K562 (cell line): ENCODE measurements at regions not wholly inside any gene's neighbourhood (a gene's known extent, or its start where the extent isn't known, plus 50 kb on each side); places are given as distances from the start of the nearest gene placed in this dataset.

Experiments
- ELF4 ChIP-seq: fragments of 450-650 bp; formaldehyde crosslinking; IDR thresholded peaks from 2 replicates; pipeline ENCODE4 v1.4.0; 2022; ENCODE audit warnings: missing genetic modification characterization
- ETV6 ChIP-seq, 3 experiments: fragments of 150-350 bp in 1 of 3; sonication (generic) in 1 of 3; formaldehyde crosslinking in 1 of 3; IDR thresholded peaks; 2 replicates each; pipeline versions ENCODE4 v1.6.1 to v1.8.0; 2014 to 2022; ENCODE audit warnings: borderline replicate concordance in 2 of 3, low read depth in 2 of 3, antibody characterized with exemption in 1 of 3, low read length in 1 of 3, mild to moderate bottlenecking in 1 of 3, missing genetic modification reagents in 1 of 3
- KLF1 ChIP-seq: fragments of 450-650 bp; IDR thresholded peaks from 2 replicates; pipeline ENCODE4 v1.6.1; 2016; ENCODE audit warnings: missing genetic modification characterization, missing compliant biosample characterization
- MYC ChIP-seq, 2 experiments: fragments of 250-450 bp in 1 of 2; sonication (Bioruptor Pico) in 1 of 2; IDR thresholded peaks; 2 replicates each; pipeline versions ENCODE4 v1.5.1 to v1.6.1; 2012 to 2021; ENCODE audit warnings: low read depth in 2 of 2, borderline replicate concordance in 1 of 2, improper control_type of control experiment in 1 of 2, low read length in 1 of 2, mild to moderate bottlenecking in 1 of 2, moderate library complexity in 1 of 2
- NFXL1 ChIP-seq: fragments of 450-650 bp; formaldehyde crosslinking; IDR thresholded peaks from 2 replicates; pipeline ENCODE4 v1.4.0; 2021; ENCODE audit warnings: mild to moderate bottlenecking
- SMARCE1 ChIP-seq: fragments of 450-650 bp; IDR thresholded peaks from 2 replicates; pipeline ENCODE4 v1.7.1; 2016; ENCODE audit warnings: mild to moderate bottlenecking
- TAF1 ChIP-seq: IDR thresholded peaks from 2 replicates; pipeline ENCODE4 v1.6.1; 2011; ENCODE audit warnings: mild to moderate bottlenecking, low read length, moderate library complexity; ENCODE audit not compliant: insufficient read depth, control insufficient read depth, severe bottlenecking; ENCODE audit errors: extremely low read depth
- TF ChIP-seq, protein P1 (sequence below), 3 experiments: IDR thresholded peaks in 2 of 3; conservative IDR thresholded peaks in 1 of 3; 2 replicates each; pipeline ENCODE4 v1.5.1; 2011 to 2012; ENCODE audit warnings: low read length in 3 of 3, mild to moderate bottlenecking in 3 of 3, control low read depth in 2 of 3, improper control_type of control experiment in 1 of 3, inconsistent platforms in 1 of 3, low read depth in 1 of 3, mixed read lengths in 1 of 3, moderate library complexity in 1 of 3; ENCODE audit not compliant: insufficient read depth in 2 of 3
- TF ChIP-seq, protein P2 (sequence below): fragments of 450-650 bp; IDR thresholded peaks from 2 replicates; pipeline ENCODE4 v1.6.1; 2016; ENCODE audit warnings: missing biosample characterization, missing genetic modification characterization
- TF ChIP-seq, protein P3 (sequence below): fragments of 250-450 bp; sonication (Bioruptor Pico); IDR thresholded peaks from 2 replicates; pipeline ENCODE4 v1.4.0; 2020

DNA sequence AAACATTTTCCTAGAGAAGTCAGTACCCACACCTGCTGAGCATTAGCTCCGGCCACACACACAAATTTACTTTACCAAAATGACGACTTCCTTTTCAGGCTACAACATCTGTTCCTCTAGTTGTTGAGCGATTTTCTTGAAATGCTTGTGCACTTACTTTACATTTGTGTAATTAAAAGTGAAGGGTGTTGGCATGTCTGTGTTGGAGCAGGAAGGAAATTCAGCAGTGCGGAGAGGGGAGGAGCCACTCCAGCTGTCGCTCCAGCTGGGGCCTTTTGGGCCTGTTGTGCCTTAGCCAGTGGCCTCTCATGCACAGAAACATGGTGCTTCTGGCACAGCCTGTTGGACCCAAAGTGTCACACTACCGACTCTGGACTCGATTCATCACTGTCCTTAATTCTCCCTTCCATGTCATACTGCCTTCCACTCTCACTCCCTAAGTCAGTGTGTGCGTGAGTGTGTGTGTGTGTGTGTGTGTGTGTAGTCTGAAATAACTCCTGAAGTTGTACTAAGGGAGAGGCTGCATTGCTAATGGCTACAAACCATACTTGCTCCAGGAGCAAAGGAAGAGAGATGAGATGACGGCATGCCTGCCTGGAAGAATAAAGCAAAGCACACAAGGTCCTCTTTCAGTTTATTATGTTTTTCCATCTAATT, 191.8 kb upstream of the ARG1 start:
- TF ChIP-seq, protein P1, sequence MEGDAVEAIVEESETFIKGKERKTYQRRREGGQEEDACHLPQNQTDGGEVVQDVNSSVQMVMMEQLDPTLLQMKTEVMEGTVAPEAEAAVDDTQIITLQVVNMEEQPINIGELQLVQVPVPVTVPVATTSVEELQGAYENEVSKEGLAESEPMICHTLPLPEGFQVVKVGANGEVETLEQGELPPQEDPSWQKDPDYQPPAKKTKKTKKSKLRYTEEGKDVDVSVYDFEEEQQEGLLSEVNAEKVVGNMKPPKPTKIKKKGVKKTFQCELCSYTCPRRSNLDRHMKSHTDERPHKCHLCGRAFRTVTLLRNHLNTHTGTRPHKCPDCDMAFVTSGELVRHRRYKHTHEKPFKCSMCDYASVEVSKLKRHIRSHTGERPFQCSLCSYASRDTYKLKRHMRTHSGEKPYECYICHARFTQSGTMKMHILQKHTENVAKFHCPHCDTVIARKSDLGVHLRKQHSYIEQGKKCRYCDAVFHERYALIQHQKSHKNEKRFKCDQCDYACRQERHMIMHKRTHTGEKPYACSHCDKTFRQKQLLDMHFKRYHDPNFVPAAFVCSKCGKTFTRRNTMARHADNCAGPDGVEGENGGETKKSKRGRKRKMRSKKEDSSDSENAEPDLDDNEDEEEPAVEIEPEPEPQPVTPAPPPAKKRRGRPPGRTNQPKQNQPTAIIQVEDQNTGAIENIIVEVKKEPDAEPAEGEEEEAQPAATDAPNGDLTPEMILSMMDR (IDR thresholded peaks at IDR 0.05 in 2 of 3, conservative IDR thresholded peaks at IDR 0.05 in 1 of 3; ENCODE audit: insufficient read depth in 2 of 3, low read depth in 1 of 3, low read length in 3 of 3): no peak
- TF ChIP-seq TAF1: no peak
- TF ChIP-seq KLF1 (tag): no peak
- no peak for TF ChIP-seq MYC (IDR thresholded peaks at IDR 0.05; ENCODE audit: low read depth, low read length)
- no peak for TF ChIP-seq MYC (CRISPR knock-in tag; IDR thresholded peaks at IDR 0.05; ENCODE audit: borderline replicate concordance, low read depth)
- no peak for TF ChIP-seq SMARCE1
- TF ChIP-seq NFXL1 (CRISPR knock-in tag): no peak
- TF ChIP-seq ELF4 (CRISPR knock-in tag): no peak
- TF ChIP-seq, protein P2, sequence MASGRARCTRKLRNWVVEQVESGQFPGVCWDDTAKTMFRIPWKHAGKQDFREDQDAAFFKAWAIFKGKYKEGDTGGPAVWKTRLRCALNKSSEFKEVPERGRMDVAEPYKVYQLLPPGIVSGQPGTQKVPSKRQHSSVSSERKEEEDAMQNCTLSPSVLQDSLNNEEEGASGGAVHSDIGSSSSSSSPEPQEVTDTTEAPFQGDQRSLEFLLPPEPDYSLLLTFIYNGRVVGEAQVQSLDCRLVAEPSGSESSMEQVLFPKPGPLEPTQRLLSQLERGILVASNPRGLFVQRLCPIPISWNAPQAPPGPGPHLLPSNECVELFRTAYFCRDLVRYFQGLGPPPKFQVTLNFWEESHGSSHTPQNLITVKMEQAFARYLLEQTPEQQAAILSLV (tag): no peak
- no peak for TF ChIP-seq ETV6 (IDR thresholded peaks at IDR 0.05; ENCODE audit: borderline replicate concordance in 1 of 2, low read depth in 2 of 2, low read length in 1 of 2)
- TF ChIP-seq ETV6 (CRISPR knock-in tag; IDR thresholded peaks at IDR 0.05; ENCODE audit: borderline replicate concordance): no peak
- TF ChIP-seq, protein P3, sequence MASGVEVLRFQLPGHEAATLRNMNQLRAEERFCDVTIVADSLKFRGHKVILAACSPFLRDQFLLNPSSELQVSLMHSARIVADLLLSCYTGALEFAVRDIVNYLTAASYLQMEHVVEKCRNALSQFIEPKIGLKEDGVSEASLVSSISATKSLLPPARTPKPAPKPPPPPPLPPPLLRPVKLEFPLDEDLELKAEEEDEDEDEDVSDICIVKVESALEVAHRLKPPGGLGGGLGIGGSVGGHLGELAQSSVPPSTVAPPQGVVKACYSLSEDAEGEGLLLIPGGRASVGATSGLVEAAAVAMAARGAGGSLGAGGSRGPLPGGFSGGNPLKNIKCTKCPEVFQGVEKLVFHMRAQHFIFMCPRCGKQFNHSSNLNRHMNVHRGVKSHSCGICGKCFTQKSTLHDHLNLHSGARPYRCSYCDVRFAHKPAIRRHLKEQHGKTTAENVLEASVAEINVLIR: no peak
